ENCODE measurements at regions not wholly inside any gene's neighbourhood (a gene's known extent, or its start where the extent isn't known, plus 50 kb on each side); places are given as distances from the start of the nearest gene placed in this dataset.

GRCh38 chr16:16938009-16938408 is 532.8 kb downstream of the XYLT1 start:
- TF ChIP-seq CTCF (IDR thresholded peaks at IDR 0.05) (no peak), POLR2A (IDR thresholded peaks at IDR 0.05) (no peak)

All from testis (tissue), 2 donors.